Esophagus muscularis mucosa (tissue), 4 donors: ENCODE measurements at regions not wholly inside any gene's neighbourhood (a gene's known extent, or its start where the extent isn't known, plus 50 kb on each side); places are given as distances from the start of the nearest gene placed in this dataset.

Experiments used
- DNase-seq: peaks from one replicate; pipeline ENCODE4 v3.0.0-alpha.2; 2017; ENCODE audit errors: extremely low spot score
- H3K27ac ChIP-seq, 4 donors: fragments of 200-600 bp; sonication (generic); replicated peaks in 1 of 4; 1 replicate in 3 of 4; 2 replicates in 1 of 4; pipeline ENCODE4 v1.5.1; 2016 to 2019; ENCODE audit warnings: mild to moderate bottlenecking in 1 of 4
- H3K27me3 ChIP-seq, 4 donors: fragments of 200-600 bp; sonication (generic); one replicate each; pipeline versions ENCODE4 v1.5.1 to v1.6.0; 2016 to 2019
- H3K36me3 ChIP-seq, 4 donors: fragments of 200-600 bp; sonication (generic); one replicate each; pipeline ENCODE4 v1.5.1; 2016 to 2019
- H3K4me1 ChIP-seq, 4 donors: fragments of 200-600 bp; sonication (generic); one replicate each; pipeline ENCODE4 v1.5.1; 2016 to 2019
- H3K4me3 ChIP-seq, 4 donors: fragments of 200-600 bp; sonication (generic); 1 replicate in 2 of 4; 2 replicates in 2 of 4; pipeline ENCODE4 v1.5.1; 2016 to 2019; ENCODE audit warnings: mild to moderate bottlenecking in 4 of 4, moderate library complexity in 1 of 4
- H3K9me3 ChIP-seq, 4 donors: fragments of 200-600 bp; sonication (generic); 1 replicate in 3 of 4; 2 replicates in 1 of 4; pipeline ENCODE4 v1.5.1; 2016 to 2019
- EP300 ChIP-seq: sonication (generic); formaldehyde crosslinking; IDR thresholded peaks from one replicate; pipeline ENCODE4 v1.6.1; 2017; ENCODE audit warnings: antibody characterized with exemption
- POLR2A ChIP-seq: fragments of 450-650 bp; IDR thresholded peaks from one replicate; pipeline ENCODE4 v1.6.1; 2017; ENCODE audit warnings: antibody characterized with exemption, moderate library complexity, mild to moderate bottlenecking, low read depth
- POLR2AphosphoS5 ChIP-seq, 2 donors: sonication (generic); formaldehyde crosslinking; IDR thresholded peaks; one replicate each; pipeline ENCODE4 v1.6.1; 2017; ENCODE audit warnings: antibody characterized with exemption in 2 of 2
- WGBS: methylation state at CpG from one replicate; pipeline ENCODE4 v1.1.5; 2018; 5-methylcytosine and 5-hydroxymethylcytosine counted together
- intact Hi-C: fragments of 100-400 bp; cut with DNase I; formaldehyde crosslinking; loops from one replicate; pipeline ENCODE4 v1.15.1; 2023
- TF ChIP-seq, protein P1 (sequence below), 3 experiments: fragments of 200-600 bp in 2 of 3; fragments of 450-650 bp in 1 of 3; sonication (generic) in 2 of 3; IDR thresholded peaks; one replicate each; pipeline ENCODE4 v1.5.1; 2017 to 2019; ENCODE audit warnings: antibody characterized with exemption in 3 of 3, mild to moderate bottlenecking in 2 of 3, moderate library complexity in 1 of 3

DNA sequence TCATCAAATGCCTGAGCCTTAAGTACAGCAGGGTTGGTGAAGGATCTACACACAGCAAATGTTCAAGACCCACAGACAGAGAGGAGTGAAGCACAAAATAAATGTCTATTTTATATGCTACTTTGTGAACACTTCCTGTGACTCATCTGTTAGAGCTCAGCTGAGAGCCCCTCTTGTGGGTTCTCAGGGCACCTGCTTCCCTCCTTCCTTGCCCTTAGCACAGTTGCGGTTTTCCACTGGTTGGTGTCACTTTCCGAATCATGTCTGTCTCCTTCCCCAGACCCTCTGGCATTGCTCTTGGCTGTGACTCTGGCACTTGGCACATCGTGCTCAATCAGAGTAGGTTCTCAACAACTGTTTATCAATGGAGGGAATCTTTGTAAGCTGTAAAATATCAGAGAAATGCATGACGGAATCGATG lies 128.5 kb upstream of the STC2 start:
- peaks cover 3 to 30% (median 17%) of the 10 kb centered on the region in 4 donors for H3K4me1 ChIP-seq
- no peak for DNase-seq
- no peaks in the 10 kb centered on the region for H3K27me3 ChIP-seq
- intact Hi-C loops, result no loop called here
- 79% methylated on average over 5 of the region's 5 CpGs for WGBS
- H3K9me3 ChIP-seq, result no peaks in the 10 kb centered on the region
- H3K27ac ChIP-seq, result no peak overlapping the region
- H3K4me3 ChIP-seq, result no peak overlapping the region
- H3K36me3 ChIP-seq, result no peaks in the 10 kb centered on the region
- no peak for TF ChIP-seq POLR2AphosphoS5 (IDR thresholded peaks at IDR 0.05)
- TF ChIP-seq, protein P1, sequence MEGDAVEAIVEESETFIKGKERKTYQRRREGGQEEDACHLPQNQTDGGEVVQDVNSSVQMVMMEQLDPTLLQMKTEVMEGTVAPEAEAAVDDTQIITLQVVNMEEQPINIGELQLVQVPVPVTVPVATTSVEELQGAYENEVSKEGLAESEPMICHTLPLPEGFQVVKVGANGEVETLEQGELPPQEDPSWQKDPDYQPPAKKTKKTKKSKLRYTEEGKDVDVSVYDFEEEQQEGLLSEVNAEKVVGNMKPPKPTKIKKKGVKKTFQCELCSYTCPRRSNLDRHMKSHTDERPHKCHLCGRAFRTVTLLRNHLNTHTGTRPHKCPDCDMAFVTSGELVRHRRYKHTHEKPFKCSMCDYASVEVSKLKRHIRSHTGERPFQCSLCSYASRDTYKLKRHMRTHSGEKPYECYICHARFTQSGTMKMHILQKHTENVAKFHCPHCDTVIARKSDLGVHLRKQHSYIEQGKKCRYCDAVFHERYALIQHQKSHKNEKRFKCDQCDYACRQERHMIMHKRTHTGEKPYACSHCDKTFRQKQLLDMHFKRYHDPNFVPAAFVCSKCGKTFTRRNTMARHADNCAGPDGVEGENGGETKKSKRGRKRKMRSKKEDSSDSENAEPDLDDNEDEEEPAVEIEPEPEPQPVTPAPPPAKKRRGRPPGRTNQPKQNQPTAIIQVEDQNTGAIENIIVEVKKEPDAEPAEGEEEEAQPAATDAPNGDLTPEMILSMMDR (IDR thresholded peaks at IDR 0.05), result no peak
- TF ChIP-seq EP300, result no peak
- TF ChIP-seq POLR2A, result no peak

DNA sequence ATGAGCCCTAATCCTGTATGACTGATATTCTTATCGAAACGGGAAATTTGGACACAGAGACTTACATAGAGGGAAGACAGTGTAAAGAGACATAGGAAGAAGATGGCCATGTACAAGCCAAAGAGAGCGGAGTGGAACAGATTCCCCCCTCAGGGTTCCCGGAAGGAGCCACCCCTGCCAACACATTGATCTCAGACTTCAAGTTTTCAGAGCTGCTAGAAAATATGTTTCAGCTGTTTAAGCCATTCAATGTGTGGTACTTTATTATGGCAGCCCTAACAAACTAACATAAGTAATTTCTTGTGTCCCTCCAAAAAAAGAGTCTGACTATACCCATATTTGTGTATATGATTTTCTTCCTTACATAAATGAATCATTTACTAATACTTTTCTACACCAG lies 128.0 kb upstream of the STC2 start:
- H3K4me1 ChIP-seq, result peaks cover 3 to 34% (median 19%) of the 10 kb centered on the region in 4 donors
- 91% methylated on average over 4 of the region's 4 CpGs for WGBS
- TF ChIP-seq POLR2AphosphoS5 (IDR thresholded peaks at IDR 0.05) (no peak), POLR2A (no peak), EP300 (no peak)
- TF ChIP-seq, protein P1 (IDR thresholded peaks at IDR 0.05), result no peak
- intact Hi-C loops, result no loop called here
- H3K27ac ChIP-seq, result peak overlapping the region; percentile 46 to 67 (median 62)
- no peaks in the 10 kb centered on the region for H3K36me3 ChIP-seq
- H3K4me3 ChIP-seq, result no peak overlapping the region
- DNase-seq, result no peak
- H3K27me3 ChIP-seq, result no peaks in the 10 kb centered on the region
- H3K9me3 ChIP-seq, result no peaks in the 10 kb centered on the region

DNA sequence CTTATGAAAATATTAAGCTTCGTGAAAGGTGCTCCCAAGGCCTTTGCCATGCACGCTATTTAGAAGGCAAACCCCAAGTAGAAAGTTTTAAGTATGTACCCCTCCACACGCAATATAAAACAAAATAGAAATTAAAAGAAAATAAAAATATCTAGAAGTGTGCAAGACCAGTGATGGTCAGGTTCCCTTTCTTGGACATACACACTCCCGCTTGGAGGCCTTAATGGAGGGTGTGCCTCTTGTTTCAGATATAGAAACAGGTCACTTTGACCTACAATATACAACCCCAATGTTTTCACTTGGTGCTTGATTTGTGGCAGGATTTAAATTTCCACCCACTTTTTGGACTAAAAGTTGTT lies 127.4 kb upstream of the STC2 start:
- TF ChIP-seq, protein P1 (IDR thresholded peaks at IDR 0.05), result no peak
- TF ChIP-seq EP300 (no peak), POLR2A (no peak), POLR2AphosphoS5 (IDR thresholded peaks at IDR 0.05) (no peak)
- intact Hi-C loops, result no loop called here
- Histone ChIP-seq H3K36me3 (no peaks in the 10 kb centered on the region), H3K27me3 (no peaks in the 10 kb centered on the region), H3K9me3 (no peaks in the 10 kb centered on the region), H3K4me3 (no peak overlapping the region), H3K4me1 (peaks cover 3 to 34% (median 19%) of the 10 kb centered on the region in 4 donors), H3K27ac (peak overlapping the region; percentile 46 to 67 (median 62))
- DNase-seq, result no peak
- 79% methylated on average over 4 of the region's 4 CpGs for WGBS

DNA sequence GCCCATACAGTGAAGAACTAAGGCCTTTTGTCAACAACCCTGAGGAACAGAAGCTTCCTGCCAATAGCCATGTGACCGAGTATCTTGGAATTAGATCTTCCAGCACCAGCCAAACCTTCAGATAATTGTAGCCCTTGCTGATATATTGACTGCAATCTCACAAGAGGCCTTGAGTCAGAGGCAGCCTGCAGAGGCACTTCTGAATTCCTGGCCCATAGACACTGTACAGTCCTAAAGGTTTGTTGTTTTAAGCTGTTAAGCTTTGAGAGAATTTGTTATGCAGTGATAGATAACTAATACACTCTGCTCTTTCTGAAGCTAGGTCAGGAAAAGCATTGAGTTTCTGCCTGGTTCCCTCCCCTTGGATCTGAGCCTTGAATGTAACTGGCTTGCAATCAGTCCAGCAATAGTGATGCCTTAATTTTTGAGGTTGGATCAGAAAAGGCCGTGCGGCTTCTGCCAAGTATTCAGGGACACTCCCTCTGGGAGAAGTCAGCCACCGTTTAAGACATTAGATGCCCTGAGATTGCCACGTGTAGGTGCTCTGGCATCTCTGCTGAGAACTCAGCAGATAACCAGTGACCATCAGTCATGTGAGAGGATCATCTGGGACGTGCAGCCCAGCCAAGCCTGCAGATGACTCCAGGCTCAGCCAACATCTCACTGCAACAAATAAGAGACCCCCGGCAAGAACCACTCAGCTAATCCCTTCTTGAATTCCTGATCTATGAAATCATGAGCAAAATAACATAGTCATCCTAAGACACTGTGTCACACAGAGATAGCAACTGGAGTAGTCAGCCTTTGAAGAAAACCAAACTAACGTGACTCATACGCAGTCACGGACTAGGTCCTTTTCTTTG lies 126.8 kb upstream of the STC2 start:
- Histone ChIP-seq H3K27me3 (no peaks in the 10 kb centered on the region), H3K27ac (peak overlapping the region; percentile 46 to 67 (median 62)), H3K4me1 (peaks cover 3 to 34% (median 19%) of the 10 kb centered on the region in 4 donors), H3K4me3 (no peak overlapping the region), H3K9me3 (no peaks in the 10 kb centered on the region), H3K36me3 (no peaks in the 10 kb centered on the region)
- intact Hi-C loops, result no loop called here
- WGBS, result 57% methylated on average over 10 of the region's 10 CpGs
- DNase-seq, result no peak
- TF ChIP-seq POLR2AphosphoS5 (IDR thresholded peaks at IDR 0.05), result peak; percentile 22 to 65
- TF ChIP-seq EP300, result no peak

DNA sequence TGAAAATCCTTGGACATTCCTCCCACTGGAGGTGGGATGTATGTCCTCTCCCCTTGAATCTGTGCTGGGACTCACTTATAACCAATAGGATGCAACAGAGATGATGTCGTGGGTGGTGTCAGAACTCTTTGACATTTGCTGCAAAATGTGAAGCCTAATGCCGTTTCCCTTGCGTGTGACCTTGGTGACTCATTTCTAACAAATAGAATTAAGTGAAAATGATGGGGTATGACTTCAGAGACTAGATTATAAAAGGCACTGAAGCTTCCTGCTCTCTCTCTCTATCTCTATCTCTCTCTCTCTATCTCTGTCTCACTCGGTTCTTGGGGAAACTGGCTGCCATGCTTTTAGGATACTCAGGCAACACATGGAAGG lies 126.1 kb upstream of the STC2 start:
- WGBS, result 88% methylated on average over 4 of the region's 4 CpGs
- intact Hi-C loops, result no loop called here
- no peaks in the 10 kb centered on the region for H3K36me3 ChIP-seq
- TF ChIP-seq EP300 (no peak), POLR2A (no peak), POLR2AphosphoS5 (IDR thresholded peaks at IDR 0.05) (no peak)
- TF ChIP-seq, protein P1 (IDR thresholded peaks at IDR 0.05), result no peak
- H3K9me3 ChIP-seq, result no peaks in the 10 kb centered on the region
- peak overlapping the region; percentile 46 to 67 (median 62) for H3K27ac ChIP-seq
- no peaks in the 10 kb centered on the region for H3K27me3 ChIP-seq
- DNase-seq, result no peak
- H3K4me3 ChIP-seq, result no peak overlapping the region
- H3K4me1 ChIP-seq, result peaks cover 3 to 34% (median 19%) of the 10 kb centered on the region in 4 donors
